H1 (cell line): ENCODE measurements at regions not wholly inside any gene's neighbourhood (a gene's known extent, or its start where the extent isn't known, plus 50 kb on each side); places are given as distances from the start of the nearest gene placed in this dataset.

Source experiments
- CBX8 ChIP-seq: fragments of 300-800, 300-1000 bp; sonication (generic); IDR thresholded peaks from 2 replicates; pipeline ENCODE4 v1.7.1; 2016; ENCODE audit warnings: low read depth, low read length, borderline replicate concordance
- EGR1 ChIP-seq: IDR thresholded peaks from 2 replicates; pipeline ENCODE4 v1.6.1; 2011; ENCODE audit warnings: low read depth, low read length, borderline replicate concordance
- GTF2F1 ChIP-seq: IDR thresholded peaks from 2 replicates; pipeline ENCODE4 v1.6.1; 2012; ENCODE audit warnings: low read depth, low read length, improper control_type of control experiment, borderline replicate concordance
- JUND ChIP-seq: IDR thresholded peaks from 2 replicates; pipeline ENCODE4 v1.6.1; 2011; ENCODE audit warnings: mild to moderate bottlenecking, improper control_type of control experiment, low read length
- SAP30 ChIP-seq: fragments of 300-600 bp; sonication (generic); IDR thresholded peaks from 2 replicates; pipeline ENCODE4 v1.7.1; 2012; ENCODE audit warnings: low read length, moderate library complexity, mild to moderate bottlenecking, inconsistent platforms; ENCODE audit not compliant: insufficient read depth, insufficient replicate concordance
- SRF ChIP-seq: IDR thresholded peaks from 2 replicates; pipeline ENCODE4 v1.6.1; 2011; ENCODE audit warnings: mild to moderate bottlenecking, low read depth, low read length, moderate library complexity
- TF ChIP-seq, protein P1 (sequence below): fragments of 300-600 bp; sonication (generic); IDR thresholded peaks from 2 replicates; pipeline ENCODE4 v1.7.1; 2012; ENCODE audit warnings: low read length, moderate library complexity, mild to moderate bottlenecking, inconsistent platforms; ENCODE audit not compliant: insufficient replicate concordance
- TF ChIP-seq, protein P2 (sequence below): IDR thresholded peaks from 2 replicates; pipeline ENCODE4 v1.6.1; 2012; ENCODE audit warnings: inconsistent platforms

DNA sequence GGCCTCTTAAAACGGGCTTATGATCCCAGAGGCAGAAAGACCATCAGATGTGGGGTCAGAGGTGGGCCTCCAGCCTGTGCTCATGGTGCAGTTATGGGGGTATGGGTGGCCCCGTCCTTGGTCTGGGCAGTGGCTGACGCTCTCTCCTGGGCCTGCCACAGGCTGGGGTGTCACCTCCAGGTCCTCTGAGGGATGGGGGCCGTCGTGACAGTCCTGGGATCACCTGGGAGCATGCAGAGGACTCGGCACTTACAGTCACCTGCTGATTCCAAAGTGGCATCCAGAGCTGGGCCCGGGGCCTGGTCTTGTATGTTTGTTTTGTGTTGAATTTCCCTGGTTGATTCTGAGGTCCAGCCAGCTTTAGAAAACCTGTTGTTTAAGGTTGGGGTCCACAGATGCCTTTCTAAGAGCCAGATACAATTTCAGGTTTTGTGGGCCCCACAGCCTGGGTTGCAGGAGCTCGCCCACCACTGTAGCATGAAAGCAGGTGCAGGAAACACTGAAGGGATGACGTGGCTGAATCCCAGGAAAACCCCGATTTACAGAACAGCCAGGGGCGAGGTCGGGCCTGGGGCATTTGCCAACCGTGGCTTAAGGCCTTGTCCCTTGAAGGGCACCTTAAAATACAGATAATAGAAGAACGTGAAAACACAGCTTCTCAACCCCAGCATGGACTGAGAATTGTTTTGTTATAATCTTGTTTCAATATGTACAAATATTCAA, 170.7 kb upstream of the PPP2R2D start (continued):
- TF ChIP-seq, protein P1, sequence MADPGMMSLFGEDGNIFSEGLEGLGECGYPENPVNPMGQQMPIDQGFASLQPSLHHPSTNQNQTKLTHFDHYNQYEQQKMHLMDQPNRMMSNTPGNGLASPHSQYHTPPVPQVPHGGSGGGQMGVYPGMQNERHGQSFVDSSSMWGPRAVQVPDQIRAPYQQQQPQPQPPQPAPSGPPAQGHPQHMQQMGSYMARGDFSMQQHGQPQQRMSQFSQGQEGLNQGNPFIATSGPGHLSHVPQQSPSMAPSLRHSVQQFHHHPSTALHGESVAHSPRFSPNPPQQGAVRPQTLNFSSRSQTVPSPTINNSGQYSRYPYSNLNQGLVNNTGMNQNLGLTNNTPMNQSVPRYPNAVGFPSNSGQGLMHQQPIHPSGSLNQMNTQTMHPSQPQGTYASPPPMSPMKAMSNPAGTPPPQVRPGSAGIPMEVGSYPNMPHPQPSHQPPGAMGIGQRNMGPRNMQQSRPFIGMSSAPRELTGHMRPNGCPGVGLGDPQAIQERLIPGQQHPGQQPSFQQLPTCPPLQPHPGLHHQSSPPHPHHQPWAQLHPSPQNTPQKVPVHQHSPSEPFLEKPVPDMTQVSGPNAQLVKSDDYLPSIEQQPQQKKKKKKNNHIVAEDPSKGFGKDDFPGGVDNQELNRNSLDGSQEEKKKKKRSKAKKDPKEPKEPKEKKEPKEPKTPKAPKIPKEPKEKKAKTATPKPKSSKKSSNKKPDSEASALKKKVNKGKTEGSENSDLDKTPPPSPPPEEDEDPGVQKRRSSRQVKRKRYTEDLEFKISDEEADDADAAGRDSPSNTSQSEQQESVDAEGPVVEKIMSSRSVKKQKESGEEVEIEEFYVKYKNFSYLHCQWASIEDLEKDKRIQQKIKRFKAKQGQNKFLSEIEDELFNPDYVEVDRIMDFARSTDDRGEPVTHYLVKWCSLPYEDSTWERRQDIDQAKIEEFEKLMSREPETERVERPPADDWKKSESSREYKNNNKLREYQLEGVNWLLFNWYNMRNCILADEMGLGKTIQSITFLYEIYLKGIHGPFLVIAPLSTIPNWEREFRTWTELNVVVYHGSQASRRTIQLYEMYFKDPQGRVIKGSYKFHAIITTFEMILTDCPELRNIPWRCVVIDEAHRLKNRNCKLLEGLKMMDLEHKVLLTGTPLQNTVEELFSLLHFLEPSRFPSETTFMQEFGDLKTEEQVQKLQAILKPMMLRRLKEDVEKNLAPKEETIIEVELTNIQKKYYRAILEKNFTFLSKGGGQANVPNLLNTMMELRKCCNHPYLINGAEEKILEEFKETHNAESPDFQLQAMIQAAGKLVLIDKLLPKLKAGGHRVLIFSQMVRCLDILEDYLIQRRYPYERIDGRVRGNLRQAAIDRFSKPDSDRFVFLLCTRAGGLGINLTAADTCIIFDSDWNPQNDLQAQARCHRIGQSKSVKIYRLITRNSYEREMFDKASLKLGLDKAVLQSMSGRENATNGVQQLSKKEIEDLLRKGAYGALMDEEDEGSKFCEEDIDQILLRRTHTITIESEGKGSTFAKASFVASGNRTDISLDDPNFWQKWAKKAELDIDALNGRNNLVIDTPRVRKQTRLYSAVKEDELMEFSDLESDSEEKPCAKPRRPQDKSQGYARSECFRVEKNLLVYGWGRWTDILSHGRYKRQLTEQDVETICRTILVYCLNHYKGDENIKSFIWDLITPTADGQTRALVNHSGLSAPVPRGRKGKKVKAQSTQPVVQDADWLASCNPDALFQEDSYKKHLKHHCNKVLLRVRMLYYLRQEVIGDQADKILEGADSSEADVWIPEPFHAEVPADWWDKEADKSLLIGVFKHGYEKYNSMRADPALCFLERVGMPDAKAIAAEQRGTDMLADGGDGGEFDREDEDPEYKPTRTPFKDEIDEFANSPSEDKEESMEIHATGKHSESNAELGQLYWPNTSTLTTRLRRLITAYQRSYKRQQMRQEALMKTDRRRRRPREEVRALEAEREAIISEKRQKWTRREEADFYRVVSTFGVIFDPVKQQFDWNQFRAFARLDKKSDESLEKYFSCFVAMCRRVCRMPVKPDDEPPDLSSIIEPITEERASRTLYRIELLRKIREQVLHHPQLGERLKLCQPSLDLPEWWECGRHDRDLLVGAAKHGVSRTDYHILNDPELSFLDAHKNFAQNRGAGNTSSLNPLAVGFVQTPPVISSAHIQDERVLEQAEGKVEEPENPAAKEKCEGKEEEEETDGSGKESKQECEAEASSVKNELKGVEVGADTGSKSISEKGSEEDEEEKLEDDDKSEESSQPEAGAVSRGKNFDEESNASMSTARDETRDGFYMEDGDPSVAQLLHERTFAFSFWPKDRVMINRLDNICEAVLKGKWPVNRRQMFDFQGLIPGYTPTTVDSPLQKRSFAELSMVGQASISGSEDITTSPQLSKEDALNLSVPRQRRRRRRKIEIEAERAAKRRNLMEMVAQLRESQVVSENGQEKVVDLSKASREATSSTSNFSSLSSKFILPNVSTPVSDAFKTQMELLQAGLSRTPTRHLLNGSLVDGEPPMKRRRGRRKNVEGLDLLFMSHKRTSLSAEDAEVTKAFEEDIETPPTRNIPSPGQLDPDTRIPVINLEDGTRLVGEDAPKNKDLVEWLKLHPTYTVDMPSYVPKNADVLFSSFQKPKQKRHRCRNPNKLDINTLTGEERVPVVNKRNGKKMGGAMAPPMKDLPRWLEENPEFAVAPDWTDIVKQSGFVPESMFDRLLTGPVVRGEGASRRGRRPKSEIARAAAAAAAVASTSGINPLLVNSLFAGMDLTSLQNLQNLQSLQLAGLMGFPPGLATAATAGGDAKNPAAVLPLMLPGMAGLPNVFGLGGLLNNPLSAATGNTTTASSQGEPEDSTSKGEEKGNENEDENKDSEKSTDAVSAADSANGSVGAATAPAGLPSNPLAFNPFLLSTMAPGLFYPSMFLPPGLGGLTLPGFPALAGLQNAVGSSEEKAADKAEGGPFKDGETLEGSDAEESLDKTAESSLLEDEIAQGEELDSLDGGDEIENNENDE, result no peak
- TF ChIP-seq SRF (no peak), CBX8 (no peak), JUND (no peak), EGR1 (no peak), GTF2F1 (no peak), SAP30 (no peak)
- TF ChIP-seq, protein P2, sequence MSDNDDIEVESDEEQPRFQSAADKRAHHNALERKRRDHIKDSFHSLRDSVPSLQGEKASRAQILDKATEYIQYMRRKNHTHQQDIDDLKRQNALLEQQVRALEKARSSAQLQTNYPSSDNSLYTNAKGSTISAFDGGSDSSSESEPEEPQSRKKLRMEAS, result no peak
